WERI-Rb-1 (cell line): ENCODE measurements at regions not wholly inside any gene's neighbourhood (a gene's known extent, or its start where the extent isn't known, plus 50 kb on each side); places are given as distances from the start of the nearest gene placed in this dataset.

ENCODE experiments used
- DNase-seq: peaks from one replicate; pipeline ENCODE4 v3.0.0-alpha.2; 2020
- H3K27ac ChIP-seq: fragments of 250-450 bp; sonication (Bioruptor Pico); 2 replicates; pipeline ENCODE4 v1.5.1; 2020; ENCODE audit warnings: mild to moderate bottlenecking, moderate library complexity
- H3K27me3 ChIP-seq: fragments of 250-450 bp; sonication (Bioruptor Pico); 2 replicates; pipeline ENCODE4 v1.5.1; 2021; ENCODE audit warnings: mild to moderate bottlenecking, low read depth, moderate library complexity; ENCODE audit not compliant: insufficient read depth, severe bottlenecking
- H3K36me3 ChIP-seq: fragments of 250-450 bp; sonication (Bioruptor Pico); 2 replicates; pipeline ENCODE4 v1.5.1; 2020; ENCODE audit warnings: mild to moderate bottlenecking, moderate library complexity
- H3K4me3 ChIP-seq: 2 replicates; pipeline ENCODE4 v1.5.1; 2011; ENCODE audit warnings: low read depth, mild to moderate bottlenecking, control low read depth, low read length
- H3K9me3 ChIP-seq: fragments of 250-450 bp; sonication (Bioruptor Pico); 2 replicates; pipeline ENCODE4 v1.5.1; 2021; ENCODE audit warnings: mild to moderate bottlenecking, moderate library complexity; ENCODE audit not compliant: severe bottlenecking
- TF ChIP-seq, protein P1 (sequence below): IDR thresholded peaks from 2 replicates; pipeline ENCODE4 v1.5.1; 2011; ENCODE audit warnings: low read depth, mild to moderate bottlenecking, control low read depth, inconsistent platforms, low read length

DNA sequence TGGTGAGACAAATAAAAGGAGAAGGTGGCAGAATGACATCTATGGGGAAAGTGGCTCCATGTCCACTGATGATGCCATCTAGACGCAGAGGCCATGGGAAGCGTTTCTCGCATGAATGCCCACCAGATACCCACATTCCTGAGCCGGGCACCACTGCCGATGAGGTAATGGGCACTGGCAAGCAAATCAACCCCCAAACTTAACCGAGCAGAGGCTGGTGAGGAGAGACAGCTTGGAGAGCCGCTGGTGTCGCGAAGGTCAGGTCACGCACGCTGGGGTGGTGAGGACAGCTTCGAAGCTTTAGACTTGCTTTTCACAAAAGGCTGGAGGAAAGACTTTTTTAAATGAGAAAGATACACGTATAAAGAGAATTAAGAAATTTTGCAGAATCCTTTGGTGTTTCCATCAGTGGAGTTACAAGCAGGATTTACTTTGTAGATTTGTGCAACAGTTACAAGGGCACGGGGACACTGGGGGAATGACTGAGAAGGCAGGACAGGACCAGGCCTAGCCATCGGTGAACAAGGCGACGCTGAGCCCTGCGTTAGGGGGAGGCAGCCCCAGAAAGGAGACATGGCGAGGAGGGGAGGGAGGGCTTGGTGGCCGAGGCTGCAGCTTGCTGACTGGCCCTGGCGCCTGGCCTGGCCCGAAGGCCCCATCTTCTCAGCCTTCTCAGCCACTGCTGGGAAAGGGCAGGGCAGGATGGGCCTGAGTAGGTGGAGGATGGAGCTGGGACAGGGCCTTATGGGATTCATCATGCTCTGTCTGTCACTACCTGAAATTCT lies 83.9 kb upstream of the HDAC4 start:
- Histone ChIP-seq H3K27ac (no peak overlapping the region), H3K4me3 (no peak overlapping the region), H3K36me3 (no peaks in the 10 kb centered on the region), H3K9me3 (no peaks in the 10 kb centered on the region), H3K27me3 (peaks cover 98% of the 10 kb centered on the region)
- TF ChIP-seq, protein P1, sequence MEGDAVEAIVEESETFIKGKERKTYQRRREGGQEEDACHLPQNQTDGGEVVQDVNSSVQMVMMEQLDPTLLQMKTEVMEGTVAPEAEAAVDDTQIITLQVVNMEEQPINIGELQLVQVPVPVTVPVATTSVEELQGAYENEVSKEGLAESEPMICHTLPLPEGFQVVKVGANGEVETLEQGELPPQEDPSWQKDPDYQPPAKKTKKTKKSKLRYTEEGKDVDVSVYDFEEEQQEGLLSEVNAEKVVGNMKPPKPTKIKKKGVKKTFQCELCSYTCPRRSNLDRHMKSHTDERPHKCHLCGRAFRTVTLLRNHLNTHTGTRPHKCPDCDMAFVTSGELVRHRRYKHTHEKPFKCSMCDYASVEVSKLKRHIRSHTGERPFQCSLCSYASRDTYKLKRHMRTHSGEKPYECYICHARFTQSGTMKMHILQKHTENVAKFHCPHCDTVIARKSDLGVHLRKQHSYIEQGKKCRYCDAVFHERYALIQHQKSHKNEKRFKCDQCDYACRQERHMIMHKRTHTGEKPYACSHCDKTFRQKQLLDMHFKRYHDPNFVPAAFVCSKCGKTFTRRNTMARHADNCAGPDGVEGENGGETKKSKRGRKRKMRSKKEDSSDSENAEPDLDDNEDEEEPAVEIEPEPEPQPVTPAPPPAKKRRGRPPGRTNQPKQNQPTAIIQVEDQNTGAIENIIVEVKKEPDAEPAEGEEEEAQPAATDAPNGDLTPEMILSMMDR: no peak
- DNase-seq: no peak

DNA sequence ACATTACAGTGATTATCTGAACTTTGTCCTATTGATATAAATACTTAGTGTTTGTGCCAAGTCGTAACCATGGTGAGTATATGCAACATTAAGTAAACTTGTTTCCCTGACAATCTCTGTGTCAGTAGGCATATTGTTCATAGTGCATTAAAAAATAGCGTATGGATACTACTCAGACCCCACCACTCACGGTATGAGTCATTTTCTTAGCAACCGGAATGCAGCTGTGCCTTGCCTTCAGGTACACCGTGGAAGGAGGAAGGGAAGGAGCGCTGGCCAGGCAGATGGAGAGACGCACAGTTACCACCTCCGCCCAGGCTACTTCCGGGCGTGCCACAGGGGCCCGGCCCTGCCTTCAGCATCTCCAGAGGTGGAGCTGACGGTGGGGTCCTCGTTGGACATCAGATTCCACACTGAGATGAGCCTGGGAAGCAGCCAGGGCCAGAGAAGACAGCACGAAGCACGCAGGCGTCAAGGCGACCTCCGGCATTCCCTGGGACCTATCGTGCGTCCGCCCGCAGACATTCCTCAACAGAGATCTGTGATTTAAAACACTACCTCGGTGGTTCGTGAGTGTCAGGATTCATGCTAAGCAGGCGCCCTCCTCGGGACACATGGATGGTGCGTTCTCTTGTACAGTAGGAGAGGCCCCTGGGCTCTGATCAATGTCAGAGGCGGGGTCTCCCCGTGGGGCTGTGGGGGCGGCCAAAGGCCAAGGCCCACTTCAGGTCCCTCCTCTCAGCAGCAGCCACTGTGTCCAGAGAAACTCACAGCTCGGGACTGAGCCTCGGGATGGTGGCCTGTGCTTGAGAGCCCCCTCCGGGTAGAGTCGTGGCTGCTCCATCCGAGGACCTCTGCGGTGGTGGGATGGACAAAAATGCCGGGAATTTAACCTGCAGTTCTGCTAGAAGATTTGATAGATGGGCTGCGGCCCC lies 82.2 kb upstream of the HDAC4 start:
- TF ChIP-seq, protein P1: no peak
- Histone ChIP-seq H3K27ac (no peak overlapping the region), H3K27me3 (peaks cover 96% of the 10 kb centered on the region), H3K36me3 (no peaks in the 10 kb centered on the region), H3K4me3 (no peak overlapping the region), H3K9me3 (no peaks in the 10 kb centered on the region)
- DNase-seq: no peak

DNA sequence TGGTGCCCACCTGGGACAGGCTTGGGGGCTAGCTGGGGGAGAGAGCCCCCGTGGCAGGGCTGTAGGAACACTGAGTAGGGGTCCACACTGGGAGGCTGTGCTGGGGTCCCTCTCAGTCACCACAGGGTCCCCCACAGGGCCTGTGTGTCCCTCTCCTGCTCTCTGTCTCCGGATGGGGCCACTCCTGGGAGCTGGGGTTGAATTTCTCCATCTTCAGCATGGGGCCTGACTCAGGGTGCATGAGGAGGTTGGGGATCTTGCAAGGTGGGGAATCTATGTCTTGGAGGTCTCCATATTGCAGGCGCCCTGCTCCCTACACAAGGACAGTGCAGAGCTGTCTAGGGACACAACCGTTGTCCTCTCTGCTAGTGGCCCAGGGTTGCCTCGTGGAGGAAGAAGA lies 78.7 kb upstream of the HDAC4 start:
- Histone ChIP-seq H3K27ac (no peak overlapping the region), H3K9me3 (no peaks in the 10 kb centered on the region), H3K4me3 (no peak overlapping the region), H3K27me3 (peaks cover 90% of the 10 kb centered on the region), H3K36me3 (no peaks in the 10 kb centered on the region)
- no peak for DNase-seq
- TF ChIP-seq, protein P1: no peak

DNA sequence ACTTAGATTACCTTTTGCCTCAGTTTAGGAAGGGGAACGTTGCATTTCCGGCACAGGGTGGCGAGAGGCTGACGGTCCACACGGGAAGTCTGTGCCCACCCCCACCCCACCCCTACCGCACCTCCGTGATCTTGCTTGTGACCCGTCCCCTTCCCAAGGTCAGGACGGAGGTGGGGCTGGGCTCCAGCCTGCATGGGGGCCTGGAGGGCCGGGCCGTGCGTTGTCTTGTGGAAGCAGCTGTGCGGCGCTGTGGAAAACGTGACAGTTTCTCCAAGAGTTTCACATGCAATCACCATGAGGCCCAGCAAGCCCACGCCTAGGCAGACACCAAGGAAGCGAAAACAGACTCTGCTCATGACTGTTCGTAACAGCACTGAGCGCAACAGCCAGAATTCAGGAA lies 76.8 kb upstream of the HDAC4 start:
- no peak for DNase-seq
- no peak overlapping the region for H3K4me3 ChIP-seq
- no peaks in the 10 kb centered on the region for H3K36me3 ChIP-seq
- no peaks in the 10 kb centered on the region for H3K9me3 ChIP-seq
- H3K27me3 ChIP-seq: peaks cover 90% of the 10 kb centered on the region
- H3K27ac ChIP-seq: no peak overlapping the region
- TF ChIP-seq, protein P1: no peak

DNA sequence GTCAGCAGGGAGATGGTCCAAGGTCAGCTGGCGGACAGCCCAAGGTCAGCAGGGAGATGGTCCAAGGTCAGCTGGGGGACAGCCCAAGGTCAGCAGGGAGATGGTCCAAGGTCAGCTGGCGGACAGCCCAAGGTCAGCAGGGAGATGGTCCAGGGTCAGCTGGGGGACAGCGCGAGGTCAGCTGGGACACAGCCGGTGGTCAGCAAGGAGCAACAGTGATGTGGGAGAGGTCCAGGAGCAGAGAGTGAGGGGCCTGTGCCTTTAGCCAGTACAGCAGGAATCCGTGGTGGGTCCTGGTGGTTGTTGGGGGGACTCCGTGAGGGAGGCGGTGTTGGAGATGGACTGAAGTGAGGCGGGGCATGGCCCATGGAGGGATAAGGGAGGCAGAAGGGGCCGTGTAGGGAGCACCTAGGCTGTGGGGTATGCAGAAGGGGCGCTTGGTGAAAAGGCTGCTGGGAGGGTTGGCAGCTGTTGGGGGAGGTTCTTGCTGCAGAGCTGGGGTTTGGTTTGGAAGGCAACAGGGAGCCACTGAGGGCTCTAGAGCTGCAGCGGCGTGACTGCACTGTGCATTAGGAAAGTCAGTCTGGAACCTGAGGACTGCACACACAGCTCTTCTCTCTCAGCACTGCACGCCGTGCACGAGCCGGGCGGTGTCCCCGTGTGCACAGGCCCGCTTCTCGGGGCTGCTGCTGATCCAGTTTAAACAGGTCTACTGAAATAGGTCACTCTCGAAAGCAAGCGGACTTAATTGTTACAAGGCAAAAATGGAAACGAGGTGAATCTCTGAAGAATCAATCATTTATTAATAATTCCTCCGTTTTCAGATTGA lies 76.2 kb upstream of the HDAC4 start:
- Histone ChIP-seq H3K36me3 (no peaks in the 10 kb centered on the region), H3K27ac (no peak overlapping the region), H3K9me3 (no peaks in the 10 kb centered on the region), H3K4me3 (no peak overlapping the region), H3K27me3 (peaks cover 91% of the 10 kb centered on the region)
- TF ChIP-seq, protein P1: no peak
- no peak for DNase-seq
